Activated CD4-positive, alpha-beta T cell treated with anti-CD3 and anti-CD28 coated beads, Interleukin-2, amount 50 U/mL, for 1 hour (primary cell): ENCODE measurements at regions not wholly inside any gene's neighbourhood (a gene's known extent, or its start where the extent isn't known, plus 50 kb on each side); places are given as distances from the start of the nearest gene placed in this dataset.
A peak's percentile ranks its signal among the peaks of the same experiment; 100 is the strongest.

Experiments
- DNase-seq: peaks from one replicate; pipeline ENCODE4 v3.0.0-alpha.2; 2020

DNA sequence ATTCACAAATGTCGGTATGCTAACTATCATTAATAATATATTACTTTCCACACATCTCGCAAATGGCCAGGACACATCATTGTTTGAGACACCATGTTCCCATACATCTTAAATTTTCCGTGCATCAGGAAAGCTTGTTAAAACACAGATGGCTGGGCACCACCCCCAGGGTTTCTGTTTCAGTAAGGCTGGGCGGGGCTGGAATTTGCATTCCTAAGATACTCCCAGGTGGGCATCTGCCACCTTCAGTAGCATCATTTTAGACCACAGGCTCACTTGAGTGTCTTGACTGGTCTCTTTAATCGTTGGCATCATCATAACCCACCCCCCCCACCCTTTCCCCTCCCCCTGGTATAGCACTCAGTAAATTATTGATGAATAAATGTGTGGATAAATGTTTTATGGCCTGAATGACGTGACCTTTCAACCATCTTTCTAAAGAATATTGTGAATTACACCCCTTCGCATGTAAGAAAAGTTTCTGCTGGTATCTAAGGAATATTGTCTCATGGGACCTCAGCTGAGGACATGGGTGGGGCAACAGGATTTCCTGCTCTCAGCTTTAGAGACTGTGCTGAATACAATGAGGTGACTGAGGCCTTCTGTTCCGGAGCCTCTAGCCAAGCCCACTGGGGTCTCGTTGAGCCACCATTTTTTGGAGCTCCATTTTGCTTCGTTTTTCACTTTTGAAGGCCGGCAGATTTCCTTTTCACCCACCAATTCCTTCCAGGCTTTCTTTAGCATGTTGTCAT lies 124.1 kb upstream of the NEDD9 start:
- no peak for DNase-seq

DNA sequence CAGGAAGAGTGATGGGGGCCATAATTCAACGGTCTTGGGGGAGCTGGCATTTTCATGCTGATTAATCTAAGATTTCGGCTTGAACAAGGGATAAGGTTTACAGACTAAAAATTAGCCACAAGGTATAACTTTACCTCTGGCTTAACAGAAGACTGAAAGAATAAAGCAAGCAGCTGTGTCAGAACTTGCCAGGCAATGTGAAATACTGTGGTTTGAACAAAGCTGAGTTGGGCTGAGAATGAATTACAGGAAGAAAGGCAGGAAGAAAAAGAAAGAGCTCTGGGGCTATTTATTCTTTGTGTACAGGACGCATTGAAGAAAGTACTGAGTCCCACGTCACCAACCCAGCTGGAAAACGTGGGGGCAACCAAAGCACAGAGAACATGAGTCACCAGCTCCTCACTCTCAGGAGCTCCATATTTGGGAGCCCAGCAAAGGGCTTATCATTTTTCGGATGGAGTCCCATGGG lies 121.5 kb upstream of the NEDD9 start:
- peak; percentile 31 for DNase-seq

DNA sequence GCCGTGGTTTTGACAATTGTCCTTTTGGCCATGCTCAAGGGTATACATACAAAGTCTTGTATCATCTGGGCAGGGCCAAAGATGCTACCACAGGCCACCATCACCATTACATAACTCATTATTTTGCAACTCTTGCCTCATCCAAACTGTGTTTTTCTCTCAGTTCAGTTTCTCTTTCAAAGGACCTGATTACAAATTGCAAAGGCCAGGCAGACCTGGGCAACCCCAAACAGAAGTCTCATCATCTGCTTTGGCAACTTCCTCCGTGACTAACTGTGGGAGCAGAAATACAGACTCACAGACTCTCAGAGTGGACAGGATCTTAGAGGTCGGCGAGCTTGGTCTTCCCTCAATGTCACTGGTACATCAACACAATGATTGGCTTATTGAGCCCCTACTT lies 117.8 kb upstream of the NEDD9 start:
- DNase-seq = no peak

DNA sequence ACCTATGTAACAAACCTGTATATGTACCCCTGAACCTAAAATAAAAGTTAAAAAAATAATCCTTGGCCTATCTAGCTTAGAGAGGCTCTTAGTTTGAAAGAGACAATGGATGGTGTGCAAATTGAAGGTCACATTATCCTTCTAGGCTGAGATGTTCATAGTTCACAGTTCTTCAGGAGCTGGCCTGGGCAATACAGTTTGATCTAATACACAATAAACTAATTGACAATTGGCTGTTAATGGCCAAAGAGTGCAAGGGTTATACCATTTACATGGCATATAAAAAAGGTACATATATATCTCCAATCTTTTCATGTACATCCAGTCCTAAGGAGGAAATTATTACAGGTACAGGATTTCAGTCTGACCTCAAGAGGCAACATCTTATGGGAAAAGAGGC lies 117.4 kb upstream of the NEDD9 start:
- no peak for DNase-seq

- DNase-seq = no peak
Measured at GRCh38 chr6:11346516-11346915, 114.0 kb upstream of the NEDD9 start.

GRCh38 chr6:11345536-11345935 lies 113.1 kb upstream of the NEDD9 start:
- DNase-seq = no peak

DNA sequence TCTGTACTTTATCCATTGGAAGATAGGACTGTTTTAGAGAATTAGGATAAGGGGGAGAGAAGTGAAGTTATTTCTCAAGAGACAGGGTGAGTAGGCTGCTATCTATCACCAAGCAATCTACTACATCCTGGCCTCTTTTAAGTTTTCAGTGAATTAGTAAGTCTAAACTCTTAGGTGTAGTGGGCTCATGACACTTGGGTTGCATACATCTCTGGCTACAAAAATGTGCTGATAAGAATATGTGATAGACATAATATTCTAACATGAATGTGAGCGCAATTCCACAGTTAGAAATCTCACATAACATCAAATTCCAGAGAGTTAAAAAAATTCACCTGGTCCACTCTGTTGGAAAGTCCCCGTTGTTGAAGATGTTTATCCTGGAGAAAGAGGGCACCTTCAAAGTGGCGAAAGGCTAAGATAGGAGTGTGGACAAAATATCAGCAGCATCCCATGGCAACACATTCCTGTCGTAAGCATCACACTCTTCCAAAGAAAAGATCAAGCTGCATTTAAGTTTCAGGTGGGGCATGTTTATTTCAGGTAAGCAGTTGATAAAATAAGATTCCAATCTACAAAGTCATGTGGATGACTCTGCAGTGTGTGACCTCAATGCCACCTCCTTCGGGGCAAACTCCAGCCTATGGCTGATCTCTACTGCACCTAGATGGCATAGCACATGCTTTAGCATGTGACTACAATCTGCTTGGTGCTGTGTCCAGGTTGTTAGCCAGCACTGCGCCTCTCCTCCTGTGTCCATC lies 111.7 kb upstream of the NEDD9 start:
- no peak for DNase-seq

DNA sequence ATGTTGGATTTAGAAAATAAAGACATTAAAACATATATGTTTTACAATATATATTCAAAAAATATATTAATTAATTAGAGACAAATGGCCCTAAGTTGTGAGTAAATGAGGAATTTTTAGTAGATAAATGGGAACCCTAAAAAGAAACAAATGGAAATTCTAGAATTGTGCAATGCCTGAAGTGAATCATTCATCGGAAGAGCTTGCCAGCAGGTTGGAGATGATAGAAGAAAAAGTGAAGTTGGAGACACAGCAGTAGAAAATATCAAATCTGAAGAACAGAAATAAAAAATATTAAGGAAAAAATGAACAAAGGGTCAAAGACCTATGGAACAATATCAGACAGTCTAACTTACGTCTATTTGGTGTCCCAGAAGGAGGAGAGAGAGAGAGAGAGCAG lies 109.4 kb upstream of the NEDD9 start:
- DNase-seq = no peak

DNA sequence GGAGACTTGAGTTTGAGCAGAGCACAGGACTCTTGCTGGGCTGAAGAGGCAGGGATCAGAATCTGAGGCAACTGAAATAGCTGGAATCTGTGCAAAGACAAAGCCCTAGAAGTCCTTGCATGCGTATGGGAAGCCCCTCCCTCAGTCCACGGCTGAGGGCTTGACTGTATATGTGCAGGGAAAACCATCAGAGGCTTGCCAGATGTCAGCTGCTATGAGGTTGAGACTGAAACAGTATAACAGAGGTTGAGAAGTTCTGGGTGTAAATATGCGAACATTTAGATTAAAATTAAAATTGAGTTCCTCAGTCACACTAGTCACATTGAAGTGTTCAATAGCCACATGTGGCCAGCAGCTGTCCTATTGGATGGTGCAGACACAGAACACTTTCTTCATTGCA lies 108.8 kb upstream of the NEDD9 start:
- DNase-seq = no peak

GRCh38 chr6:11339380-11339779 lies 106.9 kb upstream of the NEDD9 start:
- no peak for DNase-seq

DNA sequence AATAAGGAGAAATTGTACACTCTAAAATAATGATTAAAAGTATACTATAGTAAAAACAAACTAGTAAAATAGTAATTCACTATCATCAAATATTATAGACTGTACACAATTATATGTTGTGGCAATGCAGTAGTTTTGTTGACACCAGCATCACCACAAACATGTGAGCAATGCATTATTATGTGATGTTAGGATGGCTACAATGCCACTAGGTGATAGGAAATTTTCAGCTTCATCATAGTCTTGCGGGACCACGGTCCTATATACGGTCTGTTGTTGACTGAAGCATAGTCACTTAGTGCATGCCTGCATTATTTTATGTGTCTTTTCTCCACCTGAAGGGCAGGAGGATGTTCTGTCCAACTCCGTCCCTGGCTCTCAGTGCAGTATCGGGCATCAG lies 104.8 kb upstream of the NEDD9 start:
- DNase-seq = no peak

DNA sequence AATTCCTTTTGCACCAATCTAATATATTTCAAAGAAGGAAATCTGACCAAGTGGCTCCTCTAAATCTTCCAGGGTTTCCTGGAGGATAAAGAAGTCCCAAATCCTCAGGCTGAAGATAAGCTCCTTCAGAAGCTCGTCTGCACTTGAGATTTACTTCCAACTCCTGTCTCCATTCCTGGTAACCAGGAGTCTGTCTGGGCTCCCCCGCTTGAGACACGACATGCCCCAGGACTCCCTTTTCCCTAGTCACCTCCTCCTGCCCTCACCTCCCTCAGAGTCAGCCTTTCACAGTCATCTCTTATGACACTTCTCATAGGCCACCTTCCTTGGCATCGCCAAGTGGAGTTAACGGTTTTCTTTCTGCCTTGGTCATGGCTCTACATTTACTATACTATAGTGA lies 103.4 kb upstream of the NEDD9 start:
- DNase-seq = no peak

GRCh38 chr6:11333132-11333849 lies 100.8 kb upstream of the NEDD9 start:
- no peak for DNase-seq

DNA sequence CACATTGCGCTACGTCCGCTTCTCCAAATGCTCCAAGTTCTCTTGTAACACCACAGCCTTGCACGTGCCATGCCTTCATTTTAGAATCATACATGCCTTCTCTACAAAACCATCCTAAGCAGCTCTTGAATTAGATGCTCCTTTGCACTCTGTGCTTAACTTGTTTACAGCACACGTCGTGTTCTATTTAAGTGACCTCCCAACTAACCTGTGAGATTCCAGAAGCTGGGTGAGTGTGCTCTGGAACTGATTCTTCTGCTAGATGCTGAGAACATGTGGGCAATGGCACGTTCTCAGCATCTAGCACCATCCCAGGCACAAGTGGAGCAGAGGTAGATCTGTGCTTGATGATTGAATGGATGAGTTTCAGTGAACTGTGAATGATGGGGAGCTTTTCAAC lies 100.0 kb upstream of the NEDD9 start:
- DNase-seq = no peak

- DNase-seq = no peak
Measured at GRCh38 chr6:11331111-11331510, 98.6 kb upstream of the NEDD9 start.

- DNase-seq = no peak
Measured at GRCh38 chr6:11330413-11330760, 97.9 kb upstream of the NEDD9 start.

- DNase-seq = no peak
Measured at GRCh38 chr6:11329726-11330412, 97.4 kb upstream of the NEDD9 start.

GRCh38 chr6:11328613-11329247 lies 96.3 kb upstream of the NEDD9 start:
- DNase-seq = no peak

DNA sequence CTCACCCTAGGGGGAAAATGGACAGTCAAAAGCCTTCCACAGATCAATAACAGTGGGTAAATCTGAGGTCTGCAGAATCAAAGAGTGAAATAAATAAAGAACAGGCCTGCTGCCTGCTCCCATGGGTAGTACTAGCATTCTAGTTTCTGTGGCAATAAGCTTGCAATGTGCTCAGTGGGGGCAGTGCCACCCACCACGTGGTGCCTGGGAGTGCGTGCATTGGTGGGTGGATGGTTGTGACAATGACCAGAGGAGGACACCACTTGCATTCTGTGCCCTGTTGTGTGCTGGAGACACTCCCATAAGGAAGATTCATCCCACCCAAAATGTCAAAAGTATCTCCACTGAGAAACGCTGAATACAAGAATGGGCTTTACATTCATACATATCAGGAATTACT lies 95.5 kb upstream of the NEDD9 start:
- no peak for DNase-seq

- no peak for DNase-seq
Measured at GRCh38 chr6:11326116-11326515, 93.6 kb upstream of the NEDD9 start.

DNA sequence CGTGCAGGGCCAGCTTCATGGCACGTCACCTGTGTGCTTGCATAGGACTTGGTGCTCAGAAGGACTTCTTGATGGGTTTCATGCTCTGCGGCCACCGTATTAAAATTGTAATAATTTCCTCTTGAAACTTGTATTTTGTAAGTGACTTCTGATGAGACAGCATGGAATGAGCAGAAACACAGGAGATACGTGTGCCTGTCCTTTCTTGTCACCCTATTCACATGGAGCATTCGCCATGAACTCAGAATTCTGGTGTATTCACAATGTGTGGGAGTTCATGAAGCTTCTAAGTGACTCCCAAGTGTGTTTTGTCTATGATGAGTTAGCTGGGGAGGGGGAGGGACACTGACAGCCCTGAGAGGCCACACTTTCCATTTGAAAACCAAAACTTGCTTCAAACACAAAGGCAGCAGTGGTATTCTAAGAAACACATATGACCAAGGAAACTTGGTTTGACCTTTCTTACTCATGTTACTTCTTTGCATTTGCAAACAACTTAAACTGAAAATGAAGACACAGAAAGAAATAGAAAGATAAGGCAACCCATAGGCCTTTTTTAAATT lies 92.1 kb upstream of the NEDD9 start:
- DNase-seq = no peak

DNA sequence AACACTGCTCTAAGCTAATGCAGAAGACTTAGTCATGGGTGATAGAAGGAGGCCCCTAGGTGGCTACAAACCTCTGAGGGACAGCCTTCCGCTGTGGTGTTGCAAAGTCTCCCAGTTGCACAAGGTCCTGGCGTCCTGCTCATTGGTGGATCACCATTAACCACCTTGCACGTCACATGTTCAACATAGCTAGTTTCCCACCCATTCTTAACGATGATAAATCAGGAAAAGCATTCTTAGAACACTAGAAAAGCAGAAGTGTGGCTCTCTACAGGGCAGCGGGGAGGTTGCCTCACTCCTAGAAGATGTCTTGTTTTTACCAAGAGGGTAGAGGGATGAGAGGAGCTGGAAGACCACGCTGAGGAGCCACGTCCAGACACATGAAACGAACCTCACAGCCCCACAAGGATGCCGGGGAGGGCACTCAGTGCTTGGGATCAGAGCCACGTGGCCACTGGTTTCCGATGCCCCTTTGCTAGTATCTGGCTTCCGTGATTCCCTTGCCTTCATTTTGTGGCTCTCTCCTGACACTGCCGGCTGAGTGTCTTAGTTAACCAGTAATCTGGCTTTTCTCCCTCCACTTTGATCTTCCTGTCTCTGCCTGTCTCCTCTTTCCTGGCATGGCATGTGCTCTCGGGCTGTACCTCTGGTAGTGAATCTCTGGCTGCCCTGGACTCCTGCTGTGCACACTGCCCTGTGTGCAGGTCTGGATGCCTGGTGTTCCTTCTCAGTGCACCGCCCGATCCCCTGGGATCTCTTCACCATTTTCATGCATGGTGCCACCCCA lies 91.4 kb upstream of the NEDD9 start:
- no peak for DNase-seq
